ENCODE measurements at regions not wholly inside any gene's neighbourhood (a gene's known extent, or its start where the extent isn't known, plus 50 kb on each side); places are given as distances from the start of the nearest gene placed in this dataset.

DNA sequence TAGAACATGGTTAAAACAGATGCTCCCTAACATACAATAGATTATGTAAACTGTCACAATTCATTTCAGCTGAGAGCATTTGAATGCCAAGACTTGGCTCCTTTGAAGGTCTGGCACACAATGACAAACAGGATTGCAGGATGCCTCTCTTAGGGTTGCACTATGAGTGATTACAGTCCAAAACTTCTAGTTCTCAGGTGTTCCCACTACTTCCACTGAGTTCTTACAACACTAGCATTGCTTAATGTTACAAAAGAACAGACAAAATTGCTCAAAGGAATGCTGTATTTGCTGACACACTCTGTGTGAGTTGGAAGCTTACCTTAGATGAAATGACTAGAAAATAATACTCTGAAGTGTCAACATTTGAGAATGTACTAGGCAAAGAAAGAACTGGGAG is 2413.8 kb upstream of the RAG2 start:
- ATAC-seq: no peak
- Histone ChIP-seq H3K4me3 (no peak overlapping the region), H3K36me3 (ENCODE audit: insufficient read depth in 1 of 2, low read depth in 1 of 2) (no peaks in the 10 kb centered on the region), H3K9me3 (no peaks in the 10 kb centered on the region), H3K27me3 (ENCODE audit: insufficient read depth in 3 of 3, low read length in 2 of 3) (no peaks in the 10 kb centered on the region), H3K27ac (no peak overlapping the region), H3K4me1 (no peaks in the 10 kb centered on the region)
- no peak for DNase-seq
- intact Hi-C loops (cut with DNase I): no loop called here
- TF ChIP-seq, protein P1, sequence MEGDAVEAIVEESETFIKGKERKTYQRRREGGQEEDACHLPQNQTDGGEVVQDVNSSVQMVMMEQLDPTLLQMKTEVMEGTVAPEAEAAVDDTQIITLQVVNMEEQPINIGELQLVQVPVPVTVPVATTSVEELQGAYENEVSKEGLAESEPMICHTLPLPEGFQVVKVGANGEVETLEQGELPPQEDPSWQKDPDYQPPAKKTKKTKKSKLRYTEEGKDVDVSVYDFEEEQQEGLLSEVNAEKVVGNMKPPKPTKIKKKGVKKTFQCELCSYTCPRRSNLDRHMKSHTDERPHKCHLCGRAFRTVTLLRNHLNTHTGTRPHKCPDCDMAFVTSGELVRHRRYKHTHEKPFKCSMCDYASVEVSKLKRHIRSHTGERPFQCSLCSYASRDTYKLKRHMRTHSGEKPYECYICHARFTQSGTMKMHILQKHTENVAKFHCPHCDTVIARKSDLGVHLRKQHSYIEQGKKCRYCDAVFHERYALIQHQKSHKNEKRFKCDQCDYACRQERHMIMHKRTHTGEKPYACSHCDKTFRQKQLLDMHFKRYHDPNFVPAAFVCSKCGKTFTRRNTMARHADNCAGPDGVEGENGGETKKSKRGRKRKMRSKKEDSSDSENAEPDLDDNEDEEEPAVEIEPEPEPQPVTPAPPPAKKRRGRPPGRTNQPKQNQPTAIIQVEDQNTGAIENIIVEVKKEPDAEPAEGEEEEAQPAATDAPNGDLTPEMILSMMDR (IDR thresholded peaks at IDR 0.05): no peak

DNA sequence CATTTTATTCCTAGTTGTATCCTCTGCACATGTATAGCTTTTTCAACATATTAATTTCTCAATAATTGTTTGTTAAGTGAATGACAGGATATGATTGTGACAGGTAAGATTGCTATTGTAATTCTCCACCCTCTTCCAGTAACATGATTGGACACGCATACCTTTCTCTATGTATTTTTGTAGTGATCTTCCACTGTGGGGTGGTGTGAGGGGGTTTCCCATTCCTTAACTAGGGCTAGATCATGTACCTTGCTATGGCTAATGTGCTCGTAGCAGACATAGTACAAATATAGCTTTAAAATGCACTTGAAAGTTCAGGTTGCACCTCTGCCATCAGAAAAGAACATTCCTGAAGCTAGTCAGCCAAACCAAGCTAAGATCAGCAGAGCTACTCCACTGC is 2392.8 kb upstream of the RAG2 start:
- no peak for ATAC-seq
- no peaks in the 10 kb centered on the region for H3K9me3 ChIP-seq
- H3K36me3 ChIP-seq (ENCODE audit: insufficient read depth in 1 of 2, low read depth in 1 of 2): no peaks in the 10 kb centered on the region
- TF ChIP-seq, protein P1 (IDR thresholded peaks at IDR 0.05): no peak
- no peaks in the 10 kb centered on the region for H3K4me1 ChIP-seq
- no peak overlapping the region for H3K4me3 ChIP-seq
- H3K27me3 ChIP-seq (ENCODE audit: insufficient read depth in 3 of 3, low read length in 2 of 3): no peaks in the 10 kb centered on the region
- intact Hi-C loops (cut with DNase I): no loop called here
- H3K27ac ChIP-seq: no peak overlapping the region
- DNase-seq: no peak
- WGBS, 3 donors: 61 to 82% (median 82%) methylated on average over 2 of the region's 2 CpGs

DNA sequence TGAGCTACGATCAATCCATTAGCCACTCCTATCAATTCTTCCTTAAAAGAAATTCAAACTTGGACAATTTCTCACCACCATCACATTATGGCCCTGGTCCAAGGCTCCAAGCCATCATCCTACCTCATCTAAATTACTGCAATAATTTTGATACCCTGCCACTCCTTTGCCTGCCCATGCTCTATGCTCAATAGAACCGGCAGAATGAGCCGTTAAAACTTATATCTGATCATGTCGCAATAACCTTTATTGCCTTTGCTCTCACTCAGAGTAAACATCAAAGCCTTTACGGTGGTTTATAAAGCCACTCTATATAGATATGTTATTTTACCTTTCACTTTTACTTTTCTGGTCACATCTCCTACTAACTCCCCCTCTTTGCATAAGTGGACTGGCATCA is 2392.1 kb upstream of the RAG2 start:
- no peaks in the 10 kb centered on the region for H3K36me3 ChIP-seq (ENCODE audit: insufficient read depth in 1 of 2, low read depth in 1 of 2)
- 68 to 72% (median 70%) methylated on average over 5 of the region's 5 CpGs for WGBS, 3 donors
- H3K27ac ChIP-seq: no peak overlapping the region
- H3K4me1 ChIP-seq: no peaks in the 10 kb centered on the region
- no peak overlapping the region for H3K4me3 ChIP-seq
- H3K9me3 ChIP-seq: peaks cover under 1% of the 10 kb centered on the region
- DNase-seq: no peak
- intact Hi-C loops (cut with DNase I): no loop called here
- no peak for ATAC-seq
- TF ChIP-seq, protein P1 (IDR thresholded peaks at IDR 0.05): no peak
- no peaks in the 10 kb centered on the region for H3K27me3 ChIP-seq (ENCODE audit: insufficient read depth in 3 of 3, low read length in 2 of 3)

DNA sequence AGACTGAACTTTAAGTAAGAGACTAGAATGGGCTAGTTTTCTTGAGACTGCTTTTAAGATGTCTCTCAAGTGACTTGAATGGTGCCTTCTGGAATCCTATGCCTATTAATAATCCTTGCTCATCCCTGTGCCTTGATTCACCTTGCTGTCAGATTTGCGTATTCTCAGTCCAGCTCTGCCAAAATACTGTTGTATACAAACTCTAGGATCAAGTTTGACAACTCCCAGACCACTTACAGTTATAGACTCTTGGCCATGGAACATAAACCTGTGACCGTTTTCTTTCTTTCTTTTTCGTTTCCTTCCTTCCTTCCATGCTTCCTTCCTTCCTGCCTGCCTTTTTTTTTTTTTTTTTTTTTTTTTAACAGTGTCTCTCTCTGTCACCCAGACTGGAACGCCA is 2390.9 kb upstream of the RAG2 start:
- Histone ChIP-seq H3K27me3 (ENCODE audit: insufficient read depth in 3 of 3, low read length in 2 of 3) (no peaks in the 10 kb centered on the region), H3K4me1 (no peaks in the 10 kb centered on the region), H3K4me3 (no peak overlapping the region), H3K36me3 (ENCODE audit: insufficient read depth in 1 of 2, low read depth in 1 of 2) (no peaks in the 10 kb centered on the region), H3K27ac (no peak overlapping the region), H3K9me3 (peaks cover 7% of the 10 kb centered on the region)
- WGBS, 3 donors: 60 to 84% (median 77%) methylated on average over 4 of the region's 4 CpGs
- intact Hi-C loops (cut with DNase I): no loop called here
- TF ChIP-seq, protein P1 (IDR thresholded peaks at IDR 0.05): no peak
- ATAC-seq (no peak), DNase-seq (no peak)

DNA sequence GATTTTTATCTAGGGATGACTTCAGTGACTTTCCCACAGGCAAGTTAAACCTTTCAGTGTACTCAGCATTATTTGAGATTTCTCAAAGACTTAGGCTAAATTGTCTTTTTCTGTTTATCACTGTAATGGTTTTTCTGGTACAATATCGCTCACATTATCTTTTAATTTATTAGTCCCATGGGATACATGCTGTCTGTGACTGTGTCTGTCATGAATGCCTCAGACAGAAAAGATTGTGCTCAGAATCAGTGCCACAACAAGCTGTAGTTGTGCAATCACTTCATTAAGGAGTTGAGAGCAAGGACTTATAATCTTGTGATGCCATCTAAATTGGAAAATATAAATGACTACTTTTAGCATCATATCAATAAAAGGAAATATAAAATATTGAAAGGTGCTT is 2374.2 kb upstream of the RAG2 start:
- no peaks in the 10 kb centered on the region for H3K9me3 ChIP-seq
- intact Hi-C loops (cut with DNase I): no loop called here
- no peaks in the 10 kb centered on the region for H3K36me3 ChIP-seq (ENCODE audit: insufficient read depth in 1 of 2, low read depth in 1 of 2)
- no peak for DNase-seq
- H3K4me3 ChIP-seq: no peak overlapping the region
- no peaks in the 10 kb centered on the region for H3K4me1 ChIP-seq
- no peak overlapping the region for H3K27ac ChIP-seq
- 41 to 51% (median 41%) methylated on average over 1 of the region's 1 CpG for WGBS, 3 donors
- TF ChIP-seq, protein P1 (IDR thresholded peaks at IDR 0.05): no peak
- no peaks in the 10 kb centered on the region for H3K27me3 ChIP-seq (ENCODE audit: insufficient read depth in 3 of 3, low read length in 2 of 3)
- ATAC-seq: no peak

All from psoas muscle (tissue), 7 donors.